Fibroblast of mammary gland (primary cell): ENCODE measurements at regions not wholly inside any gene's neighbourhood (a gene's known extent, or its start where the extent isn't known, plus 50 kb on each side); places are given as distances from the start of the nearest gene placed in this dataset.

Source experiments
- DNase-seq: peaks from one replicate; pipeline ENCODE4 v3.0.0-alpha.2; 2010; ENCODE audit warnings: low read depth
- H3K4me3 ChIP-seq: 2 replicates; pipeline ENCODE4 v1.5.1; 2011; ENCODE audit warnings: low read depth, mild to moderate bottlenecking, low read length, moderate library complexity; ENCODE audit not compliant: control insufficient read depth
- TF ChIP-seq, protein P1 (sequence below): conservative IDR thresholded peaks from 2 replicates; pipeline ENCODE4 v1.5.1; 2011; ENCODE audit warnings: low read depth, low read length, inconsistent platforms; ENCODE audit not compliant: control insufficient read depth, insufficient read depth

DNA sequence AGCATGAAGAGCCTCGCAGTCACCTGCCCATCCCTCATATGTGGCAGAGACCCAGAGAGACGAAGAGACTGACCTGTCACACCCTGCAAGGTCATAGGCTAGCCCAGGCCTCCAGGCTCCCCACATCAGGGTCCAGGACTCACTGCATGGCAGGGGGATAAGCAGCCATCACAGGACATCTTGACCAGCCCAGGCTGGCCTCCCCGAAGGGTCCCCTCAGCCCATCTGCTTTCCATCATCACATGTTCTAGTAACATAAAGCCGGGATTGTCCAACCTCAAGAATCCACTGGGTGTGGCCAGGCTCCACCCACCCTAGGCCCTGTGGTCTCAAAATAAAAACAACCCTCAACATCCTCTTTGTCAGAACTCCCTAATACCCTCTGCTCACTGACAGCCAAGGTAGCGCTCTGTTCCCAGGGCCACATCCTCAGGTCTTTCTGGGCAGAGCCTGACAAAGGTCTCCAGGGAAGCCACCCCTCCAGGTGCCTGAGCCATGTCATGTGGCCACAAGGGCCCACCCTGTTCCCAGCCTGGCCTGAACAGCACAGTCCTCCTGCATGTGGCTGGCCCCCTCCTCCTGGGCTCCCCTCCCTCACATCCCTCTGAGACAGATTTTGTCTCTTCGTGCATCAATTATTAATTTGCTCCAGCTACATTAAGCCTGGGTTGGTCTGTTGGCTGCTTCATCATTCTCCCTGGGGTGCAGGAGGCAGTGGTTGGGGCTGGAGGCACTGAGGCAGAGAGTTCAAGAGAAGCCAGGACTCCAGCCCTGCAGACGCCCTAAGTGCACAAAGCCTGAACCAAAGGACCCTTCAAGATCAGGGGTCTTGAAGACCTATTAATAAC lies 131.8 kb upstream of the UNC5B start:
- no peak for DNase-seq
- TF ChIP-seq, protein P1, sequence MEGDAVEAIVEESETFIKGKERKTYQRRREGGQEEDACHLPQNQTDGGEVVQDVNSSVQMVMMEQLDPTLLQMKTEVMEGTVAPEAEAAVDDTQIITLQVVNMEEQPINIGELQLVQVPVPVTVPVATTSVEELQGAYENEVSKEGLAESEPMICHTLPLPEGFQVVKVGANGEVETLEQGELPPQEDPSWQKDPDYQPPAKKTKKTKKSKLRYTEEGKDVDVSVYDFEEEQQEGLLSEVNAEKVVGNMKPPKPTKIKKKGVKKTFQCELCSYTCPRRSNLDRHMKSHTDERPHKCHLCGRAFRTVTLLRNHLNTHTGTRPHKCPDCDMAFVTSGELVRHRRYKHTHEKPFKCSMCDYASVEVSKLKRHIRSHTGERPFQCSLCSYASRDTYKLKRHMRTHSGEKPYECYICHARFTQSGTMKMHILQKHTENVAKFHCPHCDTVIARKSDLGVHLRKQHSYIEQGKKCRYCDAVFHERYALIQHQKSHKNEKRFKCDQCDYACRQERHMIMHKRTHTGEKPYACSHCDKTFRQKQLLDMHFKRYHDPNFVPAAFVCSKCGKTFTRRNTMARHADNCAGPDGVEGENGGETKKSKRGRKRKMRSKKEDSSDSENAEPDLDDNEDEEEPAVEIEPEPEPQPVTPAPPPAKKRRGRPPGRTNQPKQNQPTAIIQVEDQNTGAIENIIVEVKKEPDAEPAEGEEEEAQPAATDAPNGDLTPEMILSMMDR = no peak
- no peak overlapping the region for H3K4me3 ChIP-seq

DNA sequence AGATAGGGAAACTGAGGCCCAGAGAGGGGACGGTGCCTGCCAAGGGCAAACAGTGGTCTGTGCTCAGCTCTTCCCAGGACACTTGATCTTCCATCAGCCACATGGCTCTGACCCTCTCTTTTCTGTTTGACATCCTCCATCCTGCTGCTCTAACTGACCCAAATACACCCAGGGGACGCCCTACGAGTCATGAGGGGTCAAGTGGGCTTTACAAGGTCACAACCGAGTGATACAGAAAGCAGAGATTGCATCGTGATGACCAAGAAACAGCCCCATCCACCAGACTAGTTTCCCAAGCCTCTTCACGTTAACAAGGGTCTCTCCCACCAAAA lies 131.2 kb upstream of the UNC5B start:
- TF ChIP-seq, protein P1 = no peak
- DNase-seq = no peak
- no peak overlapping the region for H3K4me3 ChIP-seq

DNA sequence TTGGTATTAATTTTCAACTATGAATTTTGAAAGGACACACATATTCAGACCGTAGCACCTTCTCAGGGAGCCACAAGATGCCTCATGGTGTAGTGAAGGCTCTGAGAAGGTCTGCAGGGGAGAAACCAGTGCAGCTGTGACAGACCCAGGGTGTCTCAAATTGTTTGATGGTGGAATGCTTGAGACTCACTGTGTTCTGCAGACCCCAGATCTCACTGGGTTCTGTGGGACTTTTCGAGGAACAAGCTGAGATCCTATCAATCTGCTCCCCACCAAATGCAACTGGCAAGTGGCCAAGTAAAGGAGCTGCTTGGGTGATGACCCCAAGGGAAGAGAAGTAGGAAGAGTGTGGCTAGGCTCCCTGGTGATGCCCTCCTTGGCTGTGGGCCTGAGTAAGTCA lies 130.5 kb upstream of the UNC5B start:
- no peak overlapping the region for H3K4me3 ChIP-seq
- TF ChIP-seq, protein P1 = no peak
- no peak for DNase-seq

DNA sequence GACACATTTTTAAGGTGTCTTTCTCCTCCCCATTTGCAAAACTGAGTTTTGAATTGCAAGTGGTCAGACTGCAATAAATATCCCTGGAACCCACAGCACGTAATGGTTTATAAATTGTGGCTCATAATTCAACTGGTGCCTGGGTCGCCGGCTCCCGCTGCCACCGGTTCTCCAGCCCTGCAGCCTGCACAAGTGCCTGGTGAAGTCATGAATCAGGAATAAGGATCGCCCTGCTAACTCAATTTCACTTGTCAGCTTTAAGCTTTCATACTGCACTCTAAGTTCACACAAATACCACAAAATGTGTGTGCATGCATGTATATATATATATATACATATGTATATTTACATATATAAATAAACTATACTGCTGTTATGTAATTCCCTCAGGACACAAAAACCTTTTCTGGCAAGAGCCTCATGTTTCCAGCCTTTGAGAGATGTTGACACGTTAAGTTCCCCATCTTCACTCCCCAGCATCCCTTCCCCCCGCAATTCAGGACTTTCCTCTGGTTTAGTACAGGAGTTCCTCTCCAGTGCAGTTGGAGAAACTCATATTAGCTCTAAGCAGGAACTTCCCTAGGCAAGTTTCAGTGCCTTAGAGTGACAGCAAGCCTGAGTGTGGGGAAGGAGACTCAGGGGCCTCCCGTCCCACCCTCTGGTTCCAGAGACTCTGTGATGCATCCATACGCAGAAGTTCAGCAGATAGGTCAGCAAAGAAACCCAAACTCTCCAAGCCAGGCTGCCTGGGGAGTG lies 129.2 kb upstream of the UNC5B start:
- TF ChIP-seq, protein P1 = no peak
- DNase-seq = no peak
- no peak overlapping the region for H3K4me3 ChIP-seq

DNA sequence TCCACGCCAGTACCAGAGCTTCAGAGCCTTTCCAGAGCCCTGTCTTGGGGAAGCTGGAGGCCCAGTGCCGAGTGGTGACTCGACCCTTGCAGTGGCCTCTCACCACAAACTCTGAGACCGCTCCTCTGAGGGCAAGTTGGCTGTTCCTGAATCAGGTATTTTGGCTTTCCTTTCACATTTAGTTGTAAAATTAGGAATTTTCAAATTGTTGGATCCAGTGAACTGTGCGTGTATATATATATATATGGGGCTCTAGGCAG lies 128.7 kb upstream of the UNC5B start:
- DNase-seq = no peak
- TF ChIP-seq, protein P1 = no peak
- H3K4me3 ChIP-seq = no peak overlapping the region

DNA sequence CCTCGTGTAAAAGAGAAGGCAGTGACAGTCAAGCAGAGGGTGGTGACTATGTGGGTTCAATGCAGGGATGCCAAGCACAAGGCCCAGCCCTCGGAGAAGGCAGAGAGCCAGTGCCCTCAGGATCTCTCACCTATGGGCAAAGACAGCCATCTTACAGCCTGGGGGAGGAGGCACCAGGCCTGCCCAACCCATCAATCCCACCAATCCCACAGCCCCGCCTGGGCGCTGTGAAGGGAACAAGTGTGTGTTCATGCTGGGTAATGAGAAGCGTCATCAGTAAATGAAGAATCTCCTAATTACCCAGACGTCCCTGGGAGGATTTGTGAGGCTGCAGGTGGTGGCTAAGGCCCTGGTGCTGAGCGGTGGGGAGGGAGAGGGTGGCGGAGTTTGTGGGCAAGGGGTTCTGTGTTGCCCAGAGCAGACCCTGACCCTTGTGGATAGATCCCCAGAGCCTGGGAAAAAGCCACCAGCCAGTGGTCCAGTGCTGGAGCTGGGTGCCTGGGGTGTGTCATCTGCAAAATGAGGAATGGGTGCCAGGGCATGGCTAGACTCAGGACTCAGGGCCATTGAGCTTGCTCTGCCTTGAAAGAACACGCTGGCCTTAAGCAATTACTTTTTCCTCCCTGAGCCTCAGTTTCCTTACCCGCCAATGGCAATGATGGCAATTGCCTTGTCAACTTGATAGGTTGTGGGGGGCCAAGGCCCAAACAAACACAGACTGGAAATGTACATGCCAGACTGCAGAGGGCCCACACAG lies 128.1 kb upstream of the UNC5B start:
- DNase-seq = no peak
- TF ChIP-seq, protein P1 = no peak
- H3K4me3 ChIP-seq = no peak overlapping the region
